Limb (tissue), 2 donors: ENCODE measurements at regions not wholly inside any gene's neighbourhood (a gene's known extent, or its start where the extent isn't known, plus 50 kb on each side); places are given as distances from the start of the nearest gene placed in this dataset.
A peak's percentile ranks its signal among the peaks of the same experiment; 100 is the strongest.
"Not testable (repeated sequence)": the region's sequence is repeated elsewhere in the genome, so short reads cannot be mapped to it uniquely, and the experiment has no call there.

Experiments used
- DNase-seq, 2 donors: peaks; one replicate each; pipeline ENCODE4 v3.0.0-alpha.2; 2016; ENCODE audit errors: extremely low spot score in 2 of 2

DNA sequence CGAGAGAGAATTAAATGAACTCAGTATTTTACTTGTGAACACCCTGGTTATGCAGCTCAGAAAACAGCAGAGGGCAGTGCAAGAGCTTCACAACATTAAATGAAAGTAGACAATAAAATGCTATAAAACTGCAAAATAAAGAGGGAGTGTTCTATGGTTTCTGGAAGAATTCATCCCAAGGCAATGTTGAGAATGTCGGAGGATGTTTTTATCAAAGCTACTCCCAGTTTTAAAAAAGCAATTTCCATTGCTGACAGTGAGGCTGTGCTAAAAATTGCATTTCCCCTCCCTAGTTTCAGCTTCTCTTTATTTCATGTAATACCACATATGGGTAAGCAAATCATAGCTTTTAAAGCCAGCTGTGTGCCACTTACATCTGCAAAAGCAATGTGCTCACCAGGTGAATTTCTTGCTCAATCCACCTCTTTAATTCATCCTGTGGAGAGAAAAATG is 296.8 kb downstream of the RAB38 start:
- peak in 1 of 2 donors; percentile 79 for DNase-seq

DNA sequence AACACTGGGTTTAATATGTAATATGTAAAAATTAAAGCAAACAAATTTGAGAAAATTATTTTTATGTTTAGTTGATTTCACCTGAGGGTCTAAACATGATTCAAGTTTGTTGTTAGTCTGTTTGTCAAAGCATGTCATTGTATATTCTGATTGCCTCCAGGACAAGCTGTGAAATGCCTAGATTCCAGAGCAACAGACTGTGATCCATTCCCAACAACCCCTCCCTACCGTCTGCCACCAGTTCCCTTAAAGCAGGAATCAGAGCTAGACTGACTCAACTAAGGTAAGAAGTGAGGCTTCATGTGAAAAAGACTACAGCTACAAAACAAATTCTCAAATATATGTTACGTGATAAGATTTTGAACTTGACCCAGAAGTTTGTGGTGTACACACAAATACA is 304.2 kb downstream of the RAB38 start:
- no peak for DNase-seq

DNA sequence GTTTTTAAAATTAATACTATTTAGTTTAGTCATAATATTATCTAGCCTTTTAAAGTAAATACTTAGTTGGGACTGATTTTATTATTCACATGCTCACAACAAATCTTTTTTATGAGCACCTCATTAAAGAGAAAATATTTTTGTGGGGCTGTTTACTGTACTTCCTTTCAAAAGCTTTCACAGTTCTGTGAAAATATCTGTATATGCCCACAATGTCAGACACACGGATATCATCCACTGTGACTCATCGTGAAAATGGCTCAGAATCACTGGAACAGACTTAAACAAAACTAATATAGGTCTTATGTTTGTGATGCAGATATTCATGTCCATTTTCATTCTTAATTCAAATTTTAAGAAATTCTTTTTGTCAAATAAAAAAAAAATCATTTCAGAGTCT is 305.2 kb downstream of the RAB38 start:
- no peak for DNase-seq

DNA sequence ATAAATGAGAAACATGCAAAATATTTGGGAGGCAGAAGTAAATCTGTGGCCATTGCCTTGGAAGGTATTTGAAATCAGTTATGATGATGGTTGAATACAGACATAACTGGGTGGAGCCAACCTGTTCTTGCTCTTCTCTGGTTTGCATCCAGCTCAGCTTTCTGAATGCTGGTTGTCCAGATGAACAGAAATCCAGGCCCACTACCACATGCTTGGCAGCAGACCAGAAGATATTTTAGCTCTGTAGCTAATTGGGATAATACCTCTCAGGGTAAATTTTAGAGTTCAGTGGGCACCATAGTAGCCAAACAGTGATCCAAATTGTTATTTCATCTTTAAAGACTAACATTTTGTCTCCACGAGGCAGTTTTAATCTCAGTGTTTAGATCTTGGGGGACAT is 308.3 kb downstream of the RAB38 start:
- DNase-seq: no peak

DNA sequence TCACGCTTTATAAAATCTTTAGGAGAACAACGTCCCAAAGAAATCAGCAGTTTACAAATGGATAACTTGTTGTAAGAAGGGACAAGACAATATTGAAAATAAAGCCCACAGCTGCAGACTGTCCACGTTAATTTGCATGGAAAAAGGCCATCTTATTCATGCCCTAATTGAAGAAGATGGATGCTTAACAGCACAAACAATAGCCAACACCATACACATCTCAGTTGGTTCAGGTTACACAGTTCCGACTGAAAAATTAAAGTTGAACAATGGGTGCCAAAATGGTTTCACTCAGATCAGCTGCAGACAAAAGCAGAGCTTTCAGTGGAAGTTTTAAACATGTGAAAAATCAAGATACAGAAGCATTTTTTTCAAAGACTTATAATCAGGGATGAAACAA is 314.2 kb downstream of the RAB38 start:
- DNase-seq: no peak

DNA sequence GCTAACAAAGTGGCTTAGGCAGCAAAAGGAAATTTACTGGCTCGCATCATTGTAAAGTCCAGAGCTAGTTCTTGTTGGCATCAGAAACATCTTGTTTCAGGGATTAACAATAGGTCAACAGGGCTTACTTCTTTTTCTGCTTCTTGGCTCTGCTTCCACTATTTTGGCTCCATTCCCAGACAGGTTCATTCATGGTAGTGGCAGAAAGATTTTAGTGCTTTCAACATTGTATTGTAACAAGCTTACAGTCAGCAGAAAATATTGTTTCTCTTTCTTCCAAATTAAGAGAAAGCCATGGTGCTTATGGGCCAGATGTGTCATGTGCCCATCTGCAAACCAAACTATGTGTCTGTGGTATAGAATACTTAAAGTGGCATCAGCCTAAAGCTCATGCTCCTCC is 315.6 kb downstream of the RAB38 start:
- DNase-seq: no peak

DNA sequence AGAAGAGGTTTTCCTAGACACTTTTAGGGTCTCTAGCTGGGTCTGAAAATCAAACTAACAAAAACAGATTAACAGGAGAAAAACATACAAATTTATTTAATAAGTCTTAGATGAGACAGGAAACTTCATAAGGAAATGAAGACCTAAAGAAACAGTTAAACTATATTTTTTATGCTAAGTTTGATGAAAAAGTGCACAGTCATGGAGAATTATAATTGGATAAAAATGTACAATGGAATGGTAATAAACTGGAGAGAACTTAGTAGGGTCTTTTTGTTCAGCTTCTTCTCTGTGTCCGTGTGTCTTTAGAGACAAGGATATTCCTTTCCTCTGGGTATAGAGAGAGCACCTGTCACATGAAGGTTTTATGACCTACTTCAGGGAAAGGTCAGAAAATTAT is 323.4 kb downstream of the RAB38 start:
- no peak for DNase-seq

DNA sequence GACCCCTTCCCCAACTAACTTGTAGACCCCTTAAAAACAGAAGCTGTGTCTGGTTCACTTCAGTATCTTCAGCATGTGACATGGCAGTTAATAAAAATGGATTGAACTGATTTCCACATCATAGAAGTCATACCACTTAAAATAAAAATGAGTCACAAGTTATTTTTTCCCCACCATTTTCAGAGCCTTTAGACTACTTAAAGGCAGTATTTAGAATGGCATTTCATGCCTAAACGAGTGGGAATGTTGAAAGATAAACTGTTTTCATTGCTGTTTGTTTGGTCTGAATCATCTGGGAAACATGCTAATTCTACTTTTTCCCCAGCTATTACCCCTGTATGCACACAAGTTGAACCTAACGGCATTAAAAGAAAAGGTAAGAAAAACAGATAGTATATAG is 324.0 kb downstream of the RAB38 start:
- DNase-seq: no peak

DNA sequence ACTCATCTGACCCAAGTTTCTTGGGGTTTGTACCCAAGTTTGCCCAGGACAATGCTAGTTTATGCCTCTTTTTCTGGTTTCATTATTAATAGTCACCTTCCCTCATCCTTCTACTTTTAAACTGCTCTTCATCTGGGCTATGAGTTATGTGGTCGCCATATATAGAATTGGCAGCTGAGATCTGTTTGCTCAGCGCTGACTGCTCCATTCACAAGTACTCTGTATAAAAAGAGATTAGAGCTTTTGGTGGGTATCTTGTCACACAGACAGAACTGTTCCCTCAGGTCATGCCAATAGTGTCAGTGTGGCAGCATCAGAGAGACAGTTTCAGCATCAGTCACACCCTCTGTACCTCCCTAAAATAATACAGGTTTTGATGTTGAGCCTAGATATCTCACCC is 326.0 kb downstream of the RAB38 start:
- no peak for DNase-seq

DNA sequence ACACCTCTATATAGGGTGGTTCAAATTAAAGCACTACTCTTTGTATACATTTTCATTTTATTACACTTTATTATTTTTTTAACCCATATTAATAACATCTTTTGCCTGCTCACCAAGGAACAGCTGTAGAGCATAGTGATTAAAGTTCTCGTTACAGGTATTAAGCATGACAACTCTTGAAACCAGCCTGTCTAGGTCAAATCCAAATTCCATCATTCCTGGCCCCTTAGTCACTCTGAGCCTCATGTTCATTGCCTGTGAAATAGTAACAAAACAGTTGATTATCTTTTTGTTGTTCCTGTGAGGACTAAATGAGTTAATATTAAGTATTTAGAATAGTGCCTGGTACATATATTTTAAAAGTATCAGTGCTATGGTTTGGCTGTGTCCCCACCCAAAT is 334.5 kb downstream of the RAB38 start:
- DNase-seq: no peak

DNA sequence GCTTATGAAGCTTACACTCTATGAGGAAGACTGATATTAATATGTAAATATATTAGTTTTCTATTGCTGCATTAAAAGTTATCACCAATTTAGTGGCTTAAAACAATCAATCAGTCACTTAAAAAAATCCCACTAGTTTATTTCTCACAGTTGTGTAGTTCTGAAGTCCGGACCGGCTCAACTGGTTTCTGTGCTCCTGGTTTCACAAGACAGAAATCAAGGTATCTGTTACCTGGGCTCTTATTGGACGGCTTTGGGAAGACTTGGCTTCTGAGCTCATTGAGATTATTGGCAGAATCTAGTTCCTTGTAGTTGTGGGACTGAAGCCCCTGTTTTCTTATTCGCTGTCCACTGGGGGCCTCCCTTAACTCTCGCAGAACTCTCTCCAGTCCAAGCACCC is 343.0 kb downstream of the RAB38 start:
- DNase-seq: no peak

DNA sequence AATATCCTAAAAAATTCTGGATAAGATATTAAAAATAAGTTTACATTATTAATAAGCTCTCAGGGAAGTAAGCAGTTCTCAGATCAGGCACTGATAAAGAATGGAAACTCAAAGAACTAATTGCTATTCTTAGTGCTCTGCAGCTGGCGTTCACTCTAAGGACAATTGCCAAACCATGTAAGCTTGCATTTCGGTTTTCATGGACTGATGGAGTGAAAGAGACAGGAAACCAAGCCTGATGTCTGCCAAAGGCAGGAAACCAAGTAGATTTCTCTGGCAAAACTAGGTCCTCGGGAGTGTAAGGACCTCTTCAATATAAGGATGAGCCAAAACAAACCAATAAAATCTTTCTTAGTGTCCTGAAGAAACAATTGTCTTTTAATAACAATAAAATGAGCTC is 355.2 kb downstream of the RAB38 start:
- DNase-seq: peak in 1 of 2 donors; percentile 49

DNA sequence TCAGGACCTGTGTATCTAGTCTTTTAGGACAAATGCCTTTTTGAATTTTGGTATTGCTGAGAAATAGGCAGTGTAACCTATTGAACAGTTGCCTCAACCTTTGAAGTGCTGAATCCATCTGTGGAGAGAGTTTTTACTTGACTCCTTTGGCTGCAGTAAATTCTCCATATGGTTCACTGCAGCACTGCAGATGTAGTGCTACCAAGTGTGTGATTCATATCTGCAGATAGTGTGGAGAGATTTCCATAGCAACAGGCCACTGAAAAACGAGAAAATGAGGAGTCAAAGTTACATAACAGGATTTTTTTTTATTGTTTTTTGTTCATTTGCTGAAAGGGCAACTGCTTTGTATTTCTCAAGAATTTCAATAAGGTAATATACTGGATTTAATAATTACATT is 356.1 kb downstream of the RAB38 start:
- peak in 1 of 2 donors; percentile 42 for DNase-seq

DNA sequence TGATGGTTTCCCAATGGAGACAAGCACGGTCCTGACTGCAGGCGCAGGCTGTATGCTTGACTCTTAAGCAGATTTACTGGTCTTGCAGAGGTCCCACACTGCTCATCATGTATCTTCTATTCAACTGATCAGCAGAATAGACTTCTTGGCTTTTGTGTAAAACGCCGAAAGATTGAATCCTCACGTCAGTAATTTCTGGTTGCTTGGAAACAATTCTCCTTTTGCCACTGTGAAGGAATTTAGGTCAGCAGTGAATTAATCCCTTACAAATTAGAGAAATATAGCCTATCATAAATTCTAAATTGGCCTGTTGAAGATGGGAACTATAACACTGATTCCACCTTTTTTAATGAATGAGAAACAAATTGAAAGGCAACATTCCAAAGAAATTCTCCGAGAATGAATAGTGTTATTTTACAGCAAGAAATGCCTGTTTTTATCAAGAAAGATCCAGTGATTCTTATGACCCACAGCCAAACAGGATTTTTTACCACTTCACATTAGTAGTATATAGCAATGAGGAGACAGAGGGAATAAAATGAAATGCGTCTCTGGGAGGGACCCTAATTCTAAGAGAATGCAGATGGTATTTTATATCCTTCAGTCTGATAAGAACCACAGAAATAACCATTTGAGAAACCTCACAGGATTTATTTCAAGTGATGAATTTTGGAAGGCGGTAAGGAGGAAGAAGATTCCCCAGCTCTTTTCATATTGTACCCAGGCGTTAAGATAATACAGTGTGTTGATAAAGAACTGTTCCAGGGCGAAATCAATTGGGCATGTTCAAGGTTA is 362.5 kb downstream of the RAB38 start:
- no peak for DNase-seq

DNA sequence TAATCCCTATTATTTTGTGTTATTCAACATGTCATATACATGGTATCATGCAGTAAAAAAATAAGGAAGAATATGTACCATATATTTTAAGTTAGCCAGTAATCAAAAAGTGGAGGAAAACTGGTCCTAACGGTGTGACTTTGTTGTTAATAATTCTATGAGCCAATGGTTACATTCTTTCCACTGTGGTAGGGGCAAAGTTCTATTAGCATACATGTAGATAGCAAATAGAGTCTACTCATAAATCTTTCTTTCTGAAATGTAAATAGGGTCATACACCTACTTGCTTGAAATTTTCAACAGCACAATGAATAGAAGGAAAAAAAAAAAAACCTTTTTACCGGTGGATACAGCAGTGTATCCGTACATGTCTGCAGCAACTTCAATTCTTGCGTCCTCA is 364.8 kb downstream of the RAB38 start:
- DNase-seq: no peak

DNA sequence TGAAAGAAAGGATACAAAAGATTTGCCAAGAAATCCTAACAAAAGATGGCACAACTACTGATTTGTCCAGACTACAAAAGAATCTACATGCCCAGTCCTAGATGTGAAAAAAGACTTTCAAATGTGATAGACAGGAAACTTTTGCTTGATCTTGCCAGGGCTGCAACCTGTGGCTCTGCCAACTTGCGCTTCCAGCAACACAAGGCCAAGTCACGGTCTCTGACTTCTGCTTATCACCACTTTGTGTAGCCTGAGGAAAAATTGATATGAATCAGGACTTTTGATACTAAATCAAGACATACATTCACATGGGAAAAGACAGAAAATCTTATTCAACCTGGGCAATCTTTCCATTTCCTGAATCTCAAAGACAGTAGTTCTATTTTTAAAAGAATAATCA is 366.0 kb downstream of the RAB38 start:
- DNase-seq: no peak

DNA sequence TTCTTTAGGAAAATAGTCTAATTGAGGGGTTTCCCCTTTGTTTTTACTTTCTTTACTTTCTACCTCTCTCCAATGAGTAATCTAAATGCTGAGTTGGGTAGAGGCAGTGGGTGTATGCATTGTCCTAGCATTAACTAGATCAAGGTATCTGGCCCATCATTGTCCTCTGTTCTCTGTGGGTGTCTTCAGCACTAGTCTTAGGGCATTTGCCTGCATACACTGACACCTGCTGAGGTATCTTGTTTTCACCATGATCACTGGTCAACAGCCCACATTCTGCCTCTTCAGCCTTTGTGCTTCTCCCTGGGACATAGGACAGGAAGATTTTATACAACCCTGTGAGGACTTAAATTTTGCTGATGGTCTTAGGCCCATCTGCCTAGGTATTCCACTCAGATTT is 371.1 kb downstream of the RAB38 start:
- no peak for DNase-seq

DNA sequence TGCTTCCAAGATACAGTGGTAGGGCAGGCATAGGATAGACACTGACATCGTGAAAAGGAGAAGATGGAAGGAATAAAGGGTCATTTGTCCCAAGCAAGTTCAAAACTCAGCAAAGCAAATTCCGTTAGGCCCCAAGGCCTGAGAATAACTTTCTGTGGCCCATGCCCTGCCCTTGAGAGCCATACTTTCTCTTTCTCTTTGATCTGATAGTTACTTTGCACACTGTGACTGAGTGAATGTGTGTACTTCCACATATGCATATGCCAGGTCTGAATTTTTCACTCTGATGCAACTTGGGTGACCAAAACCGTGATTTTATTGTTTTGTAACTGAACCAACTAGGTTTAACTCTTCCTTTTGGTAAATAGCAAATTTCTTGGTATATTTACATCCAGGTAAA is 371.5 kb downstream of the RAB38 start:
- DNase-seq: no peak

DNA sequence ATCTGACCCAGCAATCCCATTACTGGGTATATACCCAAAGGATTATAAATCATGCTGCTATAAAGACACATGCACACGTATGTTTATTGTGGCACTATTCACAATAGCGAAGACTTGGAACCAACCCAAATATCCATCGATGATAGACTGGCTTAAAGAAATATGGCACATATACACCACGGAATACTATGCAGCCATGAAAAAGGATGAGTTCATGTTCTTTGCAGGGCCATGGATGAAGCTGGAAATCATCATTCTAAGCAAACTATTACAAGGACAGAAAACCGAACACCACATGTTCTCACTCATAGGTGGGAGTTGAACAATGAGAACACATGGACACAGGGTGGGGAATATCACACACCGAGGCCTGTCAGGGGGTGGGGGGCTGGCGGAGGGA is 390.4 kb downstream of the RAB38 start:
- not testable (repeated sequence) for DNase-seq

DNA sequence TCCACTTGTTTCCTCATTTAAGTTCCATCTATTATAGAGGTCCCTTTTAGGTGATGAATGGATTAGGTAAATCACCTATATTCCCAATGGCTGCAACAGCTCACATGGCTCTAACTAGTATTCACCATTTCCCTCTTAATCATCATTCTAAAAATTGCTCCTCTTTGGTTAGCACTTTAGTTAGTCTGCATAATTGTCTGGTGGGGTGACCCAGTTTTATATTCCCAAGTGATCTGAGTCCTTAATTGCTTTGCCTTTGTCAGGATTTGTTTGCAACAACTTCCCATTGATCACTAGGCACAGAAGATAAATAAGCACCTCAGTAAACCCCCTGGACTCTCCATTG is 395.2 kb downstream of the RAB38 start:
- DNase-seq: no peak

DNA sequence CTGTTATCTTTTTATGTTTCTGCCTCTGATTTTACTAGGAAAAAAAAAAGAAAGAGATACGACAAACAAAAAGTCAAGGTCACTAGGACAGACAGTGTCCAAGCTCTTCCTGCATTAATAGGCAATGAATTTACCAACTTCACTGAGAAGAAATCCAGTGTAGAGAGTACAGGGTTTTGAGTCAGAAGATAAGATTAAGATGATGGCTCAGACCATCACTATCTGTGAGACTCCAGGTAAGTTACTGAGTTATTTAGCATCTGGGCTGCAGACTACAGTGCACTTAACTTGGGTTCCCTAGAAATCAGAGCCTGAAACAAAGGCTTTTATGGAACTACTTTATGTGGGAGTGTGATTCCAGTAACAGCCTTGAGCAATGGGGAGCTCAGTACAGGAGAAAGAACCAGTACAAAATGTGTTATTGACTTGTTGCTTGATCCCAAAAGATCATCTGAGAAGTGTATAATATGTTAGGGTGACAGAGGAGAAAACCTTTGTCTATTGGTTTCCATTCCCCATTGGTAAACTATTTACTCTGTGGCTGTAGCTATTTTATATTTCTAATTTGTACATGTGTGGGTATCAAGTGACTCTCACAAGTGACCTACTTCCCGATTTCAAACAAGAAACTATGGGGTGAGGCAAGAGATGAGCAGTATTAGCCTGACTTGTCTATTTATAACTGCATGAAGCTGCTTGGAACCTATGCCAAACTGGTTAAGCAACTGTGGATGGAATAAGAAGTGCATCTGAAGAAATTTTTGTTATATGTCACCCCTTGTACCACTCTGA is 395.8 kb downstream of the RAB38 start:
- DNase-seq: no peak

DNA sequence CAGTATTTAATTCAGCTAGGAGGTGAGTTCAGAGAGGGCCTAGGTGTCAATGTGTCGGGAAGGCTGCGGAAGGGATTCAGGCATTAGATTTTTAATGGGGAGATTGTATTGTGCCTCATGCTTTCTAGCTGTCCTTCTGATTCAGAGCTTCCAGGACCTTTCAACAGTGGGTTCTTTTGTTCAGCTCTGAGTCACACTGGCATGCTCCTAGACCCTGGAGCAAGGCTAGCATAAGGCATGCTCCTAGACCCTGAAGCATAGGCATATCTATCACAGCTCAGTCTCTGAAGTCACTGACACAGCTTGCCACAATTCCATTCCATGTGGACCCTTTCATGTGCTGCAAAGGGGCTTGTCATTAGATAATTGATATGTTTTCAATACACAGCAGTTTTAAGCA is 396.9 kb downstream of the RAB38 start:
- DNase-seq: no peak

DNA sequence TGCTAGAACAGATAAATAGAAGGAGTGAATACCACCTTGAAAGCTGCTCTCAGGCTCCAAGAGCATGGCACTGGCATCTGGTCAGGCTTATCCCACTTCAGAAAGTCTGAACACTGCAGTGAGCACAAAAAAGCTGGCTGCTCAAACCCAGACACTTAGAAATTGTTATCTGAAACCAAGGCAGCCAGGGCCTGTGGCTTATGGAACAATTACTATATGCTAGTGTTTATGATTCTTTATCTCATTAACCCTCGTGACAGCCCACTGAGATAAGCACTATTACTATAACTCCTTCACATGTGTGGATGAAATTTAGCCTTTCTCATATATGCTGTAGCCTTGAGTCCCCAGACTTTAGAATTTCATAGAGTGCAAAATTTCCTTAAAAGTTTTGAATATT is 400.2 kb downstream of the RAB38 start:
- DNase-seq: no peak
